ENCODE measurements at regions not wholly inside any gene's neighbourhood (a gene's known extent, or its start where the extent isn't known, plus 50 kb on each side); places are given as distances from the start of the nearest gene placed in this dataset.
A peak's percentile ranks its signal among the peaks of the same experiment; 100 is the strongest.
"Not testable (repeated sequence)": the region's sequence is repeated elsewhere in the genome, so short reads cannot be mapped to it uniquely, and the experiment has no call there.

DNA sequence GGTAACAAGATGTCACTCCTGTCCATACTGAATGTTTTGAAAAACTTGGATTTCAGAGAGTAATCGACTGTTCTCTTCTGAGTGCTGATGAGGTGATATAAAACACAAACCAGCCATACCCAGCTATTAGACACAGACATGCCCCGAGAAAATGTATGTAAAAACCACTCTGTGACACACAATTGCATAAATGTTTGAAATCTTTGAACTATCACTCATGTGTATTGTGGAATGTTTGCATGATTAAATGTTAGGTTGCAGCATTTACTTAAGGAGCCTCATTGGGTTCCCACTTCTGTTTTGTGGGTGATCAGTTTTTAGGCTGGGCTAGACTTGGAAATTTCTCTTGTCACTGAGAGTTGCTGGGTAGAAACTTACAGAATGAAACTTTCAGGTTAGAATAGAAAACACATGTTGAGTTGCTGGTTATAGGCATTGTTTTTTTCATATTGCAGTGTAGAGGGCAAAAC is 270.4 kb upstream of the B3GALT2 start:
- FAIRE-seq (no peak), DNase-seq (ENCODE audit: insufficient read length, low spot score) (no peak)

DNA sequence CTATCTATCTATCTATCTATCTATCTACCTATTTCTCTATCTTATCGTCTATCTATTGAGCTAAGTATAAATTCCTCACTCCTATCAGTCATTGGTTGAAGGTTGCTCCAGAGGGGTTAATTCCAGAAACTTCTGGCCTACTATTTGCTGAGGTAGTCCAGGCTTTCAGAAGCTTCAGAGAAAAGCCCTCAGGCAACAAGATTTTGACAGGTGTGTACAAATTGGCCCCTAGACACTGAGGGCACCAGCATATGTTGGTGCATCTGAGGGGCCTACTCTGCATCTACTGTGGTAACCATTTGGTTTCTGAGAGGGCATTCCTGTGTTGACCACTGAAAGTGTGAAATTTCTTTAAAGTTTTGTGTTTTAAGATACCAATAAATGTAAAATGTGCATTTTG is 265.2 kb upstream of the B3GALT2 start:
- no peak for FAIRE-seq
- TF ChIP-seq TAF1 (IDR thresholded peaks at IDR 0.05; ENCODE audit: low read depth, low read length) (no peak), PAX5 (IDR thresholded peaks at IDR 0.05; ENCODE audit: insufficient read depth, low read length, severe bottlenecking) (no peak), POU2F2 (IDR thresholded peaks at IDR 0.05; ENCODE audit: low read depth, low read length) (no peak), POLR2A (IDR thresholded peaks at IDR 0.05; ENCODE audit: low read depth, low read length) (no peak), POLR2AphosphoS5 (IDR thresholded peaks at IDR 0.05; ENCODE audit: low read depth, low read length) (no peak), SPI1 (IDR thresholded peaks at IDR 0.05; ENCODE audit: low read depth, low read length) (no peak)
- no peak for DNase-seq (ENCODE audit: insufficient read length, low spot score)

More for the DNA sequence above, 270.4 kb upstream of the B3GALT2 start:
- no peak for TF ChIP-seq POLR2A (IDR thresholded peaks at IDR 0.05; ENCODE audit: low read depth, low read length)
- TF ChIP-seq TAF1 (IDR thresholded peaks at IDR 0.05; ENCODE audit: low read depth, low read length) = no peak
- no peak for TF ChIP-seq SPI1 (IDR thresholded peaks at IDR 0.05; ENCODE audit: low read depth, low read length)
- no peak for TF ChIP-seq PAX5 (IDR thresholded peaks at IDR 0.05; ENCODE audit: insufficient read depth, low read length, severe bottlenecking)

DNA sequence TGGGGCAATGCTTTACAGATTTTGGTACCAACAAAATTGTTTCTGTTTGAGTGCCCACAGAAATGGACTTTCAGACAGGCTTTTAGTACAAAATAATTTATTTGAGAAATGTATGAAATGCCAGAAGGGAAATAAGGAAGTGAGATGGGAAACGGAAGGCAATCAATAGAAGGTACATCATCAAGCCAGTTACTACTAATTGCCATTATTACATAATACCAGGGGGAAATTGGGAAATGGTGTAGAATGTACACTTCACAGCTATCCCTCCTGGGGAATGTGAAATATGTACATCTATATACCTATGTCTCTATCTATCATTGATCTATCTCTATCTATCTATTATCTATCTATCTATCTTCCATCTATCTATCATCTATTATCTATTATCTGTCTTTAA is 264.6 kb upstream of the B3GALT2 start:
- TF ChIP-seq SPI1 (IDR thresholded peaks at IDR 0.05; ENCODE audit: low read depth, low read length) (no peak), PAX5 (IDR thresholded peaks at IDR 0.05; ENCODE audit: insufficient read depth, low read length, severe bottlenecking) (no peak), POLR2A (IDR thresholded peaks at IDR 0.05; ENCODE audit: low read depth, low read length) (no peak), TAF1 (IDR thresholded peaks at IDR 0.05; ENCODE audit: low read depth, low read length) (no peak), POLR2AphosphoS5 (IDR thresholded peaks at IDR 0.05; ENCODE audit: low read depth, low read length) (no peak), POU2F2 (IDR thresholded peaks at IDR 0.05; ENCODE audit: low read depth, low read length) (no peak)
- FAIRE-seq (no peak), DNase-seq (ENCODE audit: insufficient read length, low spot score) (no peak)

DNA sequence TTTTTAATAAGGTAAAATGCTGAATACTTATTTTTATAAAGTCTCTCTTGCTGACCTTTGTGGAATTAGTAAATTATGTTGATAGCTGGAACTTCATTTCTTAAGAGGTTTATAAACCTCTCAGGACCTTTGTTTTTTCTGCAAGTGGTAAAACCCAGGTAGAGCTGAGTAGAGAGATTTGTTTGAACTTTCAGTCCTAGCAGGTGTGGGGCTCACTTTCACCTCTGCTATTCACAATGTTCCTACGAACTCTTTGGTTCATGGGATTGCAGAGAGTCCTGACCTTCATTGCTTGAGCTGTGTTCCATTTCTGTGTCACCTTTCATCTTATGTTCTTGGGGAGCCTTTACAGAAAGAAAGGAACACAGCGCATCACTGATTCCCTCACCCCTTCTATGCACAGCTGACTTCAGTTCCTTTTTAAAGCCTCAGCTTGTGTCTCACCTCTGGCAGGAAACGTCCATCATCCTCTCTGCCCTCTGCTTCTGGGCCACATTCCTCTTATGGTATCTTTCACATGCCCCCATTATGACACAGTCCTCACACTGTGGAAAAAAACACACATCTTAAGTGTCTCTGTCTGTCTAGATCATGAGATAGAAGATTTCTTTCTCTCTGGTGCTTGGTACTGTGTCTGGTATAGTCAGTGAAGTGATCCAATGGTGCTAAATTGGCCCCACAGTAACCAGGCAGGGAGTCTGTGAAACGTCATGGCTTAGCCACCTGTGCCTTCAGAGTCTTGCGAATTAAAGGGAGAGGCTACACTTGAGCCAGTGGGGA is 262.5 kb upstream of the B3GALT2 start:
- DNase-seq (ENCODE audit: insufficient read length, low spot score) = no peak
- FAIRE-seq = peak; percentile 85
- TF ChIP-seq PAX5 (IDR thresholded peaks at IDR 0.05; ENCODE audit: insufficient read depth, low read length, severe bottlenecking) (no peak), SPI1 (IDR thresholded peaks at IDR 0.05; ENCODE audit: low read depth, low read length) (0 out of 2 replicates have a peak, but pooled peaks have one; percentile 10)

DNA sequence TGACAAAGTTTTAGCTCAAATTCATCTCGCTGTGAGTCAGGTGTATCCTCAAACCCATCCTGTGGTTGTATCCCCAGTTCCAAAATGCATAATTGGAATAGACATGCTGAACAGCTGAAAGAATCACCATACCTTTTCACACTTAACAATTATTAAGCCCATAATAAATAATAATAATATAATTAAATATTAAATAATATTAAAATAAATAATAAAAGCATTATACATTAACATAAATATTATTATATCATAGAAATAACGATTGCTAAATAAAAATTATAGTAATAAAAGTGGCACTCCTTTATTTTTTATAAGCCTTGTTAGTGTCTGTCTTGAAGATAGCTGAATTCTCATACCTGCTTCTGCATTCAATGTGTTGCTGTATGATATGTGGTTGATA is 257.5 kb upstream of the B3GALT2 start:
- no peak for TF ChIP-seq POLR2A (IDR thresholded peaks at IDR 0.05; ENCODE audit: low read depth, low read length)
- TF ChIP-seq SPI1 (IDR thresholded peaks at IDR 0.05; ENCODE audit: low read depth, low read length) = no peak
- no peak for TF ChIP-seq PAX5 (IDR thresholded peaks at IDR 0.05; ENCODE audit: insufficient read depth, low read length, severe bottlenecking)
- no peak for TF ChIP-seq POU2F2 (IDR thresholded peaks at IDR 0.05; ENCODE audit: low read depth, low read length)
- TF ChIP-seq POLR2AphosphoS5 (IDR thresholded peaks at IDR 0.05; ENCODE audit: low read depth, low read length) = no peak
- no peak for TF ChIP-seq TAF1 (IDR thresholded peaks at IDR 0.05; ENCODE audit: low read depth, low read length)
- DNase-seq (ENCODE audit: insufficient read length, low spot score) (no peak), FAIRE-seq (no peak)

DNA sequence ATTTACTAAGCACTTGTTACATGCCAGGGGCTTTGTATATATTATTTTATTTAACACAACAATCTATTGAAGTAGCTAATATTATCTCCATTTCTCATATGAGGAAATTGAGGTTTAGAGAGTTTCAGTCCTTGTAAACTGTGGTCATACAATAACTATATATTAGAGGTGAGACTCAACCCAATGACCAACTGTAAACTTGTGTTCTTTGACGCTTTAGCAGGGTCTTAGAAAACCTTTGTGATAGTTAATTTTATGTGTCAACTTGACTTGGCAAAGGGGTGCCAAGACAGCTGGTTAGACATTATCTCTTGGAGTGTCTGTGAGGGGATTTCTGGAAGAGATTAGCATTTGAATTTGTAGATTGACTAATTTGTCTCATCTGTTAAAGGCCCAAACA is 252.4 kb upstream of the B3GALT2 start:
- no peak for DNase-seq (ENCODE audit: insufficient read length, low spot score)
- no peak for TF ChIP-seq TAF1 (IDR thresholded peaks at IDR 0.05; ENCODE audit: low read depth, low read length)
- TF ChIP-seq POLR2AphosphoS5 (IDR thresholded peaks at IDR 0.05; ENCODE audit: low read depth, low read length) = no peak
- TF ChIP-seq POLR2A (IDR thresholded peaks at IDR 0.05; ENCODE audit: low read depth, low read length) = no peak
- TF ChIP-seq PAX5 (IDR thresholded peaks at IDR 0.05; ENCODE audit: insufficient read depth, low read length, severe bottlenecking) = no peak
- no peak for TF ChIP-seq POU2F2 (IDR thresholded peaks at IDR 0.05; ENCODE audit: low read depth, low read length)
- TF ChIP-seq SPI1 (IDR thresholded peaks at IDR 0.05; ENCODE audit: low read depth, low read length) = no peak
- no peak for FAIRE-seq

DNA sequence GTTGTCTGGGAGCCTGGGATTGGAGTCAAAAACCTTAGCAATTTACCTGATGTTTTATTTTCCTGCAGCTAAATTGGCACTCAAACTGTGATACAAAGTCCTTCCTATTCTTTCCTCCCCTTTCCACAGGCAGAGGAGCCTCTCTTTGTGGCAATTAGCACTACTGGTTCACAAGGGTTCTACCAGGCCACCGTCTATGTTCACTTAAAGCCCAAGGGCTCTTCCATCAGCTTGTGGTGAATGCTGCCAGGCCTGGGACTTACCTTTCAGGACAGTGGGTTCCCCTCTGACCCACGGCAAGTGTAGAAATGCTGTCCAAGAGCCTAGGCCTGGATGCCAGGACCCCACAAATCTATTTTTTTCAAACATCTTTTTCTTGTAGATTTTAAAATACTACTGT is 251.9 kb upstream of the B3GALT2 start:
- TF ChIP-seq SPI1 (IDR thresholded peaks at IDR 0.05; ENCODE audit: low read depth, low read length) (no peak), PAX5 (IDR thresholded peaks at IDR 0.05; ENCODE audit: insufficient read depth, low read length, severe bottlenecking) (no peak), POLR2AphosphoS5 (IDR thresholded peaks at IDR 0.05; ENCODE audit: low read depth, low read length) (no peak), POU2F2 (IDR thresholded peaks at IDR 0.05; ENCODE audit: low read depth, low read length) (no peak), TAF1 (IDR thresholded peaks at IDR 0.05; ENCODE audit: low read depth, low read length) (no peak), POLR2A (IDR thresholded peaks at IDR 0.05; ENCODE audit: low read depth, low read length) (no peak)
- no peak for FAIRE-seq
- DNase-seq (ENCODE audit: insufficient read length, low spot score) = no peak

DNA sequence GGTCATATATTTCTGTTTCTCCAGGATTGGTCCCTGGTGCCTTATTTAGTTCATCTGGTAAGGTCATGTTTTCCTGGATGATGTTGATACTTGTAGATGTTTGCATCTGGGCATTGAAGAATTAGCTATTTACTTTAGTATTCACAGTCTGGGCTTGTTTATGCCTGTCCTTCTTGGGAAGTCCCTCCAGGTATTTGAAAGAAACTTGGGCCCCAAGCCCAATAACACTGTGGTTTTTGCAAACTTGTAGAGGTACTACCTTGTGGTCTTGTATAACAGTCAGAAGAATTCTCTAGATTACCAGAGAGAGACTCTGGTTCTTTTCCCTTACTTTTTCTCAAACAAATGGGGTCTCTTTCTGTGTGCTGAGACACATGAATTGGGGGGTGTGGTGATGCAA is 251.4 kb upstream of the B3GALT2 start:
- FAIRE-seq (no peak), DNase-seq (ENCODE audit: insufficient read length, low spot score) (no peak)
- TF ChIP-seq POLR2AphosphoS5 (IDR thresholded peaks at IDR 0.05; ENCODE audit: low read depth, low read length) = no peak
- no peak for TF ChIP-seq POLR2A (IDR thresholded peaks at IDR 0.05; ENCODE audit: low read depth, low read length)
- no peak for TF ChIP-seq TAF1 (IDR thresholded peaks at IDR 0.05; ENCODE audit: low read depth, low read length)
- no peak for TF ChIP-seq SPI1 (IDR thresholded peaks at IDR 0.05; ENCODE audit: low read depth, low read length)
- TF ChIP-seq POU2F2 (IDR thresholded peaks at IDR 0.05; ENCODE audit: low read depth, low read length) = no peak
- no peak for TF ChIP-seq PAX5 (IDR thresholded peaks at IDR 0.05; ENCODE audit: insufficient read depth, low read length, severe bottlenecking)

DNA sequence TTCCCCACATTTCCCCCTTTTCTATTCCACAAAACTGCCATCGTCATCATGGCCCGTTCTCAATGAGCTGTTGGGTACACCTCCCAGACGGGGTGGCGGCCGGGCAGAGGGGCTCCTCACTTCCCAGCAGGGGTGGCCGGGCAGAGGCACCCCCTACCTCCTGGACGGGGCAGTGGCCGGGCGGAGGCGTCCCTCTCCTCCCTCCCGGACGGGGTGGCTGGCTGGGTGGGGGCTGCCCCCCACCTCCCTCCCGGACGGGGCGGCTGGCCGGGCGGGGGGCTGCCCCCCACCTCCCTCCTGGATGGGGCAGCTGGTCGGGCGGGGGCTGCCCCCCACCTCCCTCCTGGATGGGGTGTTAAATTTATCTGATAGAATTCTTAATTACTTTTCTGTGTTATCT is 250.9 kb upstream of the B3GALT2 start:
- FAIRE-seq; DNase-seq (ENCODE audit: insufficient read length, low spot score): not testable (repeated sequence)

DNA sequence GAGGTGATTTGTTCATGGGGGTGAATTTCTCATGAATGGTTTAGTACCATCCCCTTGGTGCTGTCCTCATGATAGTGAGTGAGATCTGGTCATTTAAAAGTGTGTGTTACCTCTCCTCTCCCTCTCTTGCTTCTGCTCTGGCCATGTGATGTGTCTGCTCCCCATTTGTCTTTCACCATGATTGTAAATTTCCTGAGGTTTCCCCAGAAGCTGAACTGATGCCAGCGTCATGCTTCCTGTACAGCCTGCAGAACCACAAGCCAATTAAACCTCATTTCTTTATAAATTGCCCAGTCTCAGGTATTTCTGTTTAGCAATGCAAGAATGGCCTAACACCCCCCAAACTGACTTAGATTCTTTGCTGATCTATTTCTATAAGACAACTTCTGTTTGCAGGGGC is 249.4 kb upstream of the B3GALT2 start:
- no peak for DNase-seq (ENCODE audit: insufficient read length, low spot score)
- TF ChIP-seq TAF1 (IDR thresholded peaks at IDR 0.05; ENCODE audit: low read depth, low read length) (no peak), SPI1 (IDR thresholded peaks at IDR 0.05; ENCODE audit: low read depth, low read length) (no peak), POLR2A (IDR thresholded peaks at IDR 0.05; ENCODE audit: low read depth, low read length) (no peak), PAX5 (IDR thresholded peaks at IDR 0.05; ENCODE audit: insufficient read depth, low read length, severe bottlenecking) (no peak), POLR2AphosphoS5 (IDR thresholded peaks at IDR 0.05; ENCODE audit: low read depth, low read length) (no peak), POU2F2 (IDR thresholded peaks at IDR 0.05; ENCODE audit: low read depth, low read length) (no peak)
- FAIRE-seq = no peak
